Hypothalamus (tissue), 51 donors: ENCODE measurements at regions not wholly inside any gene's neighbourhood (a gene's known extent, or its start where the extent isn't known, plus 50 kb on each side); places are given as distances from the start of the nearest gene placed in this dataset.
A peak's percentile ranks its signal among the peaks of the same experiment; 100 is the strongest.
"Not testable (repeated sequence)": the region's sequence is repeated elsewhere in the genome, so short reads cannot be mapped to it uniquely, and the experiment has no call there.

Experiments used
- DNase-seq, 51 donors: peaks; one replicate each; lab custom pipeline; 2025; lab: John Stamatoyannopoulos, UW

DNA sequence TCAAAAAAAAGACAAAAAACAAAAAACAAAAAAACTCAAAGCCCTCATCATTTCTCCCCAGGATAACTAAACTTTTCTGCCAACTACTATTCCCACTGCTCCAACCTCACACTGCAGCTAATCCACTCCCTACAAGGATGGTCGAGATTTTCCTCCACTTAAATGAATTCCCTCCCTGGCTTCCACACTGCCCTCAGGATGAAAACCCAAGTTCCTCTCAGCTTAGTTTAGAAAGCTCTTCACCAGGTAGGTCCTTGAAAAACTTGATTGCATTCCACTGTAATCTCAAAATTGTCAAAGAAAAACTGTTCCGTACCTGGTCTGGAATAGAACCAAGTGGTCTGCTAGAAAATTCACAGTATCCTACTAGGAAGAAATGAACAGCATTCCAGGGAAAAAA is 294.3 kb upstream of the KLF14 start:
- no peak for DNase-seq

- no peak for DNase-seq
Observed at GRCh38 chr7:131029002-131029401, 295.0 kb upstream of the KLF14 start.

GRCh38 chr7:131031099-131031868 is 296.4 kb upstream of the MKLN1 start:
- no peak for DNase-seq

DNA sequence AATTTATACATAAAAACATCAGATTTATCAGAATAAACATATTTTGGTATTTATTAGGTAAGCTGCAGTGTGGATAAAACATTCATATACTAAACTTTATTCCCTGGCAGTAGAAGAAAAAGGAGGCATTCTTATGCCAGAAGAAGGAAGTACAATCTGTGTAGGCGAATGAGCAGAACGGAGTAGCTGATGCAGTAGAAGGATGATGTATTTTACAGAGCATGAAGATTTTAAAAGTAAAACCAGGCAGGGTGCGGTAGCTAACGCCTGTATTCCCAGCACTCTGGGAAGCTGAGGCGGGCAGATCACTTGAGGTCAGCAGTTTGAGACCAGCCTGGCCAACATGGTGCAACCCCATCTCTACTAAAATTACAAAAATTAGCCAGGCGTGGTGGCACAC is 294.9 kb upstream of the MKLN1 start:
- DNase-seq: no peak

- peak in 7 of 51 donors; percentile 22 to 45 (median 26) for DNase-seq
Observed at GRCh38 chr7:131034166-131034881, 293.4 kb upstream of the MKLN1 start.

DNA sequence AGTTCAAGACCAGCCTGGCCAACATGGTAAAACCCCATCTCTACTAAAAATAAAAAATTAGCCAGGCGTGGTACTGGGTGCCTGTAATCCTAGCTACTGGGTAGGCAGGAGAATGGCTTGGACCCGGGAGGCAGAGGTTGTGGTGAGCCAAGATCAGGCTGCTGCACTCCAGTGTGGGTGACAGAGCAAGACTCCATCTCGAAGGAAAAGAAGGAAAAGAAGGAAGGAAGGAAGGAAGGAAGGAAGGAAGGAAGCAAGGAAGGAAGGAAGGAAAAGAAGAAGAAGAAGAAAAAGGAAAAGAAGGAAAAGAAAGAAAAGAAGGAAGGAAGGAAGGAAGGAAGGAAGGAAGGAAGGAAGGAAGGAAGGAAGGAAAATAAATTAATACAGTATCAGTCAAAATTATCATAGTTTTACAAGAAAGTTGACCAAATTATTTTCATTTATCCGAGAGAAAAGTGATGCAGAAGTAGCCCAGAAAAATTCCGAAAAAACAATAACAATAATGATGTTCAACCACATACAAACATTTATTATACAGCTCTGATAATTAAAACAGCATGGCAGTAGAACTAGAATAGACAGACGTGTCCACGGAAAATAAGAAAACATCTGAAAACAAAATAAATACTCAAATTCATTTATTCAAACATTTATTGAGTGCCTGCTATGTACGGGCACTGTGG is 292.4 kb upstream of the MKLN1 start:
- no peak for DNase-seq

DNA sequence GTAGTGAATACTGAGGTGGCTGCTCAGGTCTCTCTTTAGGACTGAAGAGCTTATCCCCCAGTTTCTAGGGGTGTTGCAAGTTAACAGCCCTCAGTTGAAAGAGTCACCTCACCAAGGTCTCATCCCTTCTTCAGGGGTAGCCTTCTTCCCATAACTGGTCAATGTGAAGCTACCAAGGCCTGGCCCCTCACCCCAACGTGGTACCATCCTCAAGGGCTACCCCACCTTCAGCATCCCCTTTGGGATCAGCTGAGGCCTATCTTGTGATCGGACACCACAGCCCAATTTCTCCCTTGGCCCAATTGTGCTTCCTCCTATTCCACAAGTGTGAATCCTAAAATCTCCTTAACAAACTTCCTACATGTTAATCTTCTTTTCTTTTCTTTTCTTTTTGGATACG is 289.5 kb upstream of the MKLN1 start:
- DNase-seq: no peak

DNA sequence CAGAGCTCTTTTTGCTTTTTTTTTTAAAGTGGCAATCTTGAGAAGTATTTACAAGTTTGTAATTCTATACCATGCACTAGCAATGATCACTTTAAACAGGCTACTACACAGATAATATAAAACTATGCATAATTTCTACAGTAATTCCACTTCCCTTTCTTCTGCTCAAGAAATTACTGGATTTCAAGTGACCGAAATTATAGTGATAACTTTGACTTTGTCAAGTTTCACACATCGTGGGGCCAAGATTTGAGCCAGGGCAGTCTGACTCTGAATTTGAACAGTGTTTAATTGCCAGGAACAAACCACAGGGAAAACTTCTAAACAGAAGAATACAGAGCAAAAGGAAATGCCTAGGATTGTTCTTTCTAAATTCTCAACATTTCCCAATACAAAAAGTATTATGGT is 288.3 kb upstream of the MKLN1 start:
- DNase-seq: no peak

DNA sequence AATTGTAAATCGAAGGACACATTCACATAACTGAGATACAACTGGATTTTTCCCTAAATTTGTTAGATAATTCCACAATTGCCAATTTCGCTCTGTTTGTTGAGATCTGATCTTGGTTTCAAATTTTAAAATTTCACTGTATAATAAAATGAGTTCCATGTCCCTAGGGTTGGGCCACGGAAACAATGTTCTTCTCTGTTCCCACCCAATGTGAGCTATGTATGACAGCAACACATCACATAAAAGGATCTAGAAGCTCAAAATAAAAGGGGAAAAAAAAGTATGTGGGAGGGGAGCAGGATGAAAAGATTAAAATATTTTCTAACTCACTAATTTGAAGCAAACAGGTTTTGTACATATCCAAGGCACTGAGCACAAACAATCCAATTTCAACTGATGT is 287.8 kb upstream of the MKLN1 start:
- DNase-seq: no peak

DNA sequence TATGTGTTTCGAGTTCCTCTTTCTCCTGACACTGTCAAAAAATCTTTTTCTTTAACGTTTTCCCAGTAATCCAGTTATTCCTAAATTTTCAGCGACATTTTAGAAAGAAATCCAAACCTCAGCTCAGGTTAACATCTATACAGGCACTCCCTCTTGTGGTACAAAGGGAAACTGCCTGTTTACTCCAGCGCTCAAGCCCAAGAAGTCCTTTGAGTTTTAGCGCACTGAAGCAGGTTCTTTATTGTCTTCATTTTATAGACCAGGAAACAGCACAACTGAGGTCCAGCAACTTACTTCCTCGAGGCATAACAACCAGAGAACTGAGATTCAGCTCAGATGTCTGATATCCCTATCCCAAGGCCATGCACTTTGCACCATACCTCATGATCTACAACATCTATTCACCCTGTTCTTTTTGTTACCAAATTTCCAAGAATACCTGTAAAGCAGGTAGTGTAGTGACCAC is 287.2 kb upstream of the MKLN1 start:
- peak in 21 of 51 donors; percentile 5 to 63 (median 32) for DNase-seq

- not testable (repeated sequence) for DNase-seq
Observed at GRCh38 chr7:131041012-131041695, 286.5 kb upstream of the MKLN1 start.

DNA sequence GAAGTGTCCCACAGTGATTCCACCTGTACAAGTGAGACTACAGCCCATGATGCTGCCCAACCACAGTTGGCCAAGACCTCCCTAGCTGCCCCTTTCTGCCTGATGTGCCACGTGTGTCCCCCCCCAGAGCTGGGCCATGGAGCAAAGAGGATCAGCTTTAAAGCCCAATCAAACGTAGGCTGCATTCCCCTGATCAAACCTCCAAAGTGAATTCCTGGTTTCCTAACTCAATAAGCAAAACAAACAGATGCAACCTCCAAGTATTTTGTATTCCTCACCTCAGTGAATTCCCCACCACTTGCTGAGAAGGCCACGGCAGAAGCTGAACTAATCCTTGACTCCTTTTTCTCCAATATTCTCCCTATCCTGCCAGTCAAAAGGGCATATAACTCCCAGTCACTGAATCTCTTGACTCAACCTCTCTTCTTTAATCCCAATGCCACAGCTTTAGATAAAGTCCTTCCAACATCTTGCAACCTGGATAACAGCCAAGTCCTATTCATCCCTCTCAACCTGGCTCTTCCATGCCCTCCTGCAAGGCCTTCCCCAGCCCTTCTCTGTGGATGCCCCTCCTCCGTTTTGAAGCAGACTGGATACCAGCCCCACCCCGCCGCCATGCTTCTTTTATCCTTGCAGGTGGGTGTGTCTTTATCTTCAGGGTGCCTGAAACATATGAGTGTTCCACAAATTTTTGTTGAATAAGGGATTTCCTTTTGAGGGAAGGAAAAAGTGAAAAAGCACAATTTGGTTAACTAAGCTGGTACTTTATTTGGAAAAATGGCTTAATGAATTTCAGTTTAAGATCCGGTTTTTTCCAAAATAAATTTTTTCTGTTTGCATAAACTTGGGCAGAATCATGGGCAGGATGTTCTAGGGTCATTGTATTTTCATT is 285.2 kb upstream of the MKLN1 start:
- DNase-seq: no peak

DNA sequence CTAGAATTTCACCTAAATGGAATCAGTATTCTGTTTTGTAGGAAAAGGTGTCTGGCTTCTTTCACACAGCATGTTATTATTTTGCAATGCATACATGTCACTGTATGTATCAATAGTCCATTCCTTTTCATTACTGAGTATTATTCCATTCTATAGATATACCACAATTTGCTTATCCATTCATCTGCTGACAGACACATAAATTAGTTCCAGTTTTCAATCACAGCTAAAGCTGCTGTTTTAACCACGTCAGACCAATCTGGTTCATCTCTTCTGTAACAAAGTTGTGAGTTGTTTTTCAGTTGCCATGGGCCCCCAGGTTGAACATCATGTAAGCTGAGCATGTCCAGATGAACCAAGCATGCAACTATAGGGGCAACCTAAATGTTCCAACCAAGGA is 282.1 kb upstream of the MKLN1 start:
- no peak for DNase-seq

- DNase-seq: no peak
Observed at GRCh38 chr7:131046246-131046645, 281.4 kb upstream of the MKLN1 start.

DNA sequence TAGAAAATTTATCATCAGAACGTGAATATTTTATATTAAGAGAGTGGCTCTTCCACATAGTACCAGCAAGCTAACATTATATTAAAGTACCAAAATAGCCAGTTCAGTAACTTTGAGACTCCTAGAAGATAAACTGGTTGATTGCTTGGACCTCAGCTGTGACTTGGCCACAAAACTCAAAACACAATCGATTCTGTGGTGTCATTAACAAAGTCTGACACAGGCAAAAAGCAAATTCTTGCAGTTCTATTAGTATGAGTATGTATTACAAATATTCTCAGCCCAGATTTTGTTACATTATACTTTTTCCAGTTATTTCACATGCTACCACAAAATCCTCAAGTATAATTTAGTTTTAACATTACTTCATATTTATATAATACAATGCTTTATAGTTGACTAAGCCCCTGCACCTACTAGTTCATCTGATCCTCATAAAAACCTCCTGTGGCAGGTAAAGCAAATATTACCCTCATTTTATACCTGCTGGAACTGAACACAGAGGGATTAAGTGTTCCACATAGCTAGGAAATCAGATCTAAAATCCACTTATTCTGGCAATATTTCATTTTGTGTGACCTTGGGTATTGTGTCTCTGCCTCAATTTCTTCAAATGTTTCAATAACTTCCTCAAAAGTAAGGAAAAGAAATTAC is 279.9 kb upstream of the MKLN1 start:
- no peak for DNase-seq

DNA sequence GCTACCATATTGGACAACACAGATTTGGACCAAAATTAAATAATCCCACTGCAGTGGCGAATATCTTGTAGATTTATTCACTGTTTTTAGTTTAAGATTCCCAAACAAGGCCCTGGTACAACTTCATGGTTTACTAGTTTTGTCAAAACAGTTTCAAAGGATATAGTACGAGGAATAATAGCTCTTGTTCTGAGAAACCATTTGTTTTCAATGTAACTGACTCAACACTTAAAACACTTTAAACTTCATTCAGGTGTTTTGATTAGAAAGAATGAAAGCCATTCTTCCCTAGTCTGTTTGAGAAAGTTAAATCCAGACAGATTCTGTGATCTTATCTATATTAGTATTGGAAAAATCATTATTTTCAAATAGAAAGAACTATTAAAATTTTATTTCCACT is 276.4 kb upstream of the MKLN1 start:
- no peak for DNase-seq

DNA sequence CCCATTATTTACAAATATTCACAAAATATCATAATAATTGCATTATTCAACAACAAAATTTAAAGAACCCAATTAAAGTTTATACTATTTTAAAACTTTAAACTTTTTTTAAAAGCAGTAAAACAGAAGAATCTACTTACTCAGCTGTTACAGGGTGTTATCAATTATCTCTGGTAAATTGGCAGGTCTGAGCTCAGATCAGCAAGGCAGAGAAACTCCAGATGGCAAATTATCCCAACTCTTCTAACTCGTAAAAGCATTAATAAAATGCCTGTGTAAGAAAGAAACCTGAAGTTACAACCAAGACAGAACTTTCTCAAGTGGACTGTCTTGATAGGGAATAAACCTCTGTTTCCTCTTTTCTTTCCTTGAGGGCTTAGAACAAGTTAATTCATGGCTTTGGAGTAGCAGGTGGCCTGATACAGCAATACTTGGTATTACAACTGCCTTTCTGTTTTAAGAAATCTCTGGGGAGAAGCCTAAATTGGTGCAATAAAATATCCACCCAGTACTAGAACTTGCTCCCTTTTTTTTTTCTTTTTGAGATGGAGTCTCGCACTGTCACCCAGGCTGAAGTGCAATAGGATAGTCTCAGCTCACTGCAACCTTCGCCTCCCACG is 275.3 kb upstream of the MKLN1 start:
- DNase-seq: no peak

- DNase-seq: no peak
Observed at GRCh38 chr7:131056007-131056406, 271.7 kb upstream of the MKLN1 start.
